T-cell (primary cell): ENCODE measurements at regions not wholly inside any gene's neighbourhood (a gene's known extent, or its start where the extent isn't known, plus 50 kb on each side); places are given as distances from the start of the nearest gene placed in this dataset.

Experiments used
- ATAC-seq, 4 experiments: fragments of 200-7000 bp in 3 of 4; fragments of 150-1000 bp in 1 of 4; cut with Tn5 transposase; replicated peaks in 1 of 4; 1 replicate in 3 of 4; 2 replicates in 1 of 4; pipeline ENCODE4 v1.10.0; 2021; ENCODE audit warnings: moderate library complexity in 3 of 4, mild to moderate bottlenecking in 2 of 4, moderate number of reproducible peaks in 1 of 4
- CTCF ChIA-PET, 2 donors: fragments of 300-600 bp; sonication (Branson Sonifier 250); formaldehyde crosslinking; loops; one replicate each; lab custom pipeline; 2022; ENCODE audit warnings: antibody characterized with exemption in 2 of 2; lab: Charles Lee
- POLR2A ChIA-PET, 2 donors: fragments of 300-600 bp; sonication (Branson Sonifier 250); formaldehyde crosslinking; loops; one replicate each; lab custom pipeline; 2022; ENCODE audit warnings: antibody characterized with exemption in 2 of 2; lab: Charles Lee
- DNase-seq, 35 experiments: peaks; one replicate each; pipeline versions ENCODE4 v3.0.0 to v3.0.0-alpha.2; 2013 to 2023
- H3K27ac ChIP-seq: one replicate; pipeline ENCODE4 v1.5.1; 2013; ENCODE audit warnings: low read length
- H3K27me3 ChIP-seq, 2 experiments: replicated peaks in 1 of 2; 1 replicate in 1 of 2; 2 replicates in 1 of 2; pipeline versions ENCODE4 v1.6.1 to v1.7.0; 2013; ENCODE audit warnings: low read length in 1 of 2, mixed read lengths in 1 of 2; ENCODE audit not compliant: control insufficient read depth in 2 of 2, insufficient read depth in 2 of 2; ENCODE audit errors: extremely low read depth in 1 of 2
- H3K36me3 ChIP-seq, 2 donors: 1 replicate in 1 of 2; 2 replicates in 1 of 2; pipeline versions ENCODE4 v1.6.1 to v1.7.0; 2013; ENCODE audit warnings: low read length in 1 of 2; ENCODE audit not compliant: control insufficient read depth in 2 of 2, insufficient read depth in 1 of 2; ENCODE audit errors: extremely low read depth in 1 of 2
- H3K4me1 ChIP-seq, 2 experiments: 1 replicate in 1 of 2; 2 replicates in 1 of 2; pipeline versions ENCODE4 v1.6.1 to v1.7.0; 2013; ENCODE audit warnings: low read length in 2 of 2, mixed read lengths in 1 of 2; ENCODE audit not compliant: insufficient read depth in 2 of 2, control insufficient read depth in 1 of 2; ENCODE audit errors: extremely low read depth in 1 of 2
- H3K4me3 ChIP-seq, 2 donors: 1 replicate in 1 of 2; 2 replicates in 1 of 2; pipeline versions ENCODE4 v1.5.1 to v1.7.0; 2013; ENCODE audit warnings: mild to moderate bottlenecking in 2 of 2, low read length in 1 of 2, moderate library complexity in 1 of 2; ENCODE audit not compliant: control insufficient read depth in 1 of 2; ENCODE audit errors: extremely low read depth in 1 of 2
- H3K9me3 ChIP-seq: 2 replicates; pipeline ENCODE4 v1.7.0; 2013
- H3K27ac Mint-ChIP-seq, 2 donors: one replicate each; pipeline ENCODE4 v1.8.0; 2020 to 2021; ENCODE audit warnings: mild to moderate bottlenecking in 2 of 2, mixed read lengths in 2 of 2
- H3K27me3 Mint-ChIP-seq, 2 donors: one replicate each; pipeline ENCODE4 v1.8.0; 2021 to 2022; ENCODE audit warnings: mixed read lengths in 2 of 2
- H3K36me3 Mint-ChIP-seq: one replicate; pipeline ENCODE4 v1.8.0; 2021; ENCODE audit warnings: mixed read lengths
- H3K4me1 Mint-ChIP-seq, 3 donors: one replicate each; pipeline ENCODE4 v1.8.0; 2020 to 2022; ENCODE audit warnings: mixed read lengths in 3 of 3, mild to moderate bottlenecking in 1 of 3
- H3K4me3 Mint-ChIP-seq, 3 donors: one replicate each; pipeline ENCODE4 v1.8.0; 2020 to 2022; ENCODE audit warnings: mild to moderate bottlenecking in 3 of 3, mixed read lengths in 3 of 3, moderate library complexity in 3 of 3
- H3K9me3 Mint-ChIP-seq, 3 donors: one replicate each; pipeline ENCODE4 v1.8.0; 2020 to 2022; ENCODE audit warnings: mixed read lengths in 3 of 3
- whole genome bisulfite sequencing: methylation state at CpG from one replicate; pipeline ENCODE4 v1.1.5; 2013; ENCODE audit warnings: missing lambda C conversion rate; ENCODE audit not compliant: insufficient coverage; 5-methylcytosine and 5-hydroxymethylcytosine counted together

GRCh38 chr4:115437739-115438138 lies 324.3 kb upstream of the NDST4 start:
- 60% methylated on average over 1 of the region's 3 CpGs for WGBS
- Histone ChIP-seq H3K9me3 (no peaks in the 10 kb centered on the region), H3K27ac (no peak overlapping the region), H3K27me3 (no peaks in the 10 kb centered on the region), H3K4me3 (no peak overlapping the region), H3K4me1 (no peaks in the 10 kb centered on the region), H3K36me3 (no peaks in the 10 kb centered on the region)
- Mint-ChIP-seq H3K4me3 (no peak overlapping the region), H3K4me1 (no peaks in the 10 kb centered on the region), H3K9me3 (peaks cover 0 to 13% (median 0%) of the 10 kb centered on the region in 3 donors), H3K36me3 (no peaks in the 10 kb centered on the region), H3K27me3 (no peaks in the 10 kb centered on the region), H3K27ac (no peak overlapping the region)
- POLR2A ChIA-PET: no interaction called here
- CTCF ChIA-PET: no interaction called here
- DNase-seq (no peak), ATAC-seq (no peak)

DNA sequence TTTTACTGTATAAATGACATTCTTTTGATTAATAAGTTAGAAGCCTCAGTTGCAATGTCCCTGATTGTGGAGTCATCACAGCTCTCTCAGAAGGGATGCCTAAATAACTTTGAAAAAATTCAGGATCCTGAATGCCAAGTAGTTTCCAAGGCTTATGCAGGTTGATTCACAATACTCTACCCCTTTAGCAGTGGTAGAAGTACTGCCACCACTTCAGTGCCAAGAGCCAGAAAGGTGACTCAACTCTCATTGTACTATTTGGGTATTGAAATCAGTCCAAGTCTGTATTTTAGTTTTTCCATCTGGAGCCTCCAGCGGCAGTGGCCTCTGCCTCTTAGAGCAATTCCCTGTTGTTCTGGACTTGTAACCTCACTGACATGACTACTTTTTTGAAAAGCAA lies 320.1 kb upstream of the NDST4 start:
- peaks cover 0 to 15% (median 0%) of the 10 kb centered on the region in 3 donors for H3K9me3 Mint-ChIP-seq
- H3K27me3 ChIP-seq: no peaks in the 10 kb centered on the region
- ChIA-PET CTCF (no interaction called here), POLR2A (no interaction called here)
- H3K27ac Mint-ChIP-seq: no peak overlapping the region
- H3K4me3 ChIP-seq: no peak overlapping the region
- no peak overlapping the region for H3K27ac ChIP-seq
- DNase-seq (no peak), ATAC-seq (no peak)
- no peaks in the 10 kb centered on the region for H3K9me3 ChIP-seq
- WGBS: no CpG with 5 or more reads among the region's 1 CpG
- no peak overlapping the region for H3K4me3 Mint-ChIP-seq
- no peaks in the 10 kb centered on the region for H3K36me3 Mint-ChIP-seq
- no peaks in the 10 kb centered on the region for H3K4me1 Mint-ChIP-seq
- H3K27me3 Mint-ChIP-seq: no peaks in the 10 kb centered on the region
- H3K4me1 ChIP-seq: no peaks in the 10 kb centered on the region
- no peaks in the 10 kb centered on the region for H3K36me3 ChIP-seq

- Histone ChIP-seq H3K4me3 (no peak overlapping the region), H3K4me1 (no peaks in the 10 kb centered on the region), H3K27ac (no peak overlapping the region), H3K36me3 (no peaks in the 10 kb centered on the region), H3K9me3 (no peaks in the 10 kb centered on the region), H3K27me3 (no peaks in the 10 kb centered on the region)
- no peaks in the 10 kb centered on the region for H3K27me3 Mint-ChIP-seq
- no peak overlapping the region for H3K27ac Mint-ChIP-seq
- peaks cover 0 to 7% (median 0%) of the 10 kb centered on the region in 3 donors for H3K9me3 Mint-ChIP-seq
- WGBS: no CpG with 5 or more reads among the region's 3 CpGs
- ChIA-PET CTCF (no interaction called here), POLR2A (no interaction called here)
- ATAC-seq (no peak), DNase-seq (no peak)
- H3K4me3 Mint-ChIP-seq: no peak overlapping the region
- no peaks in the 10 kb centered on the region for H3K36me3 Mint-ChIP-seq
- H3K4me1 Mint-ChIP-seq: no peaks in the 10 kb centered on the region
Measured at GRCh38 chr4:115430024-115430423, 316.6 kb upstream of the NDST4 start.

DNA sequence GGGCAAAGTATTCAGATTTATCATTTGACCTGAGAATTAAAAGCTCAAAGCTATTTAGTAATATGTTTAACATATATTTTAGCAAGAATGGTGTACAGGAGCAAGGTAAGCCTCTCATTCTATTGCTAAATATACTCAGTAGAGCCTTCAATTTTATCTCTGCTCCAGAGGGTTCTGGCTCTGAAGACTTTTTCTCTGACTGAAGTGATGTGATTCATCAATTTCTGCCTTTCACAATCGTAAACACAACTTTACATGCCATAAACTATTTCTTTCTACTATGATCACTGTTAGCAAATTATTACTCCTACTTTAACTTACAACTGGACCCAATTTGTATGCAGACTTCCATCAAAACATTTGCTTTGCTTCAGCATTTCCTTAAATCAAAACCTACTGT lies 315.0 kb upstream of the NDST4 start:
- Mint-ChIP-seq H3K9me3 (peaks cover 0 to 7% (median 0%) of the 10 kb centered on the region in 3 donors), H3K4me1 (no peaks in the 10 kb centered on the region), H3K36me3 (no peaks in the 10 kb centered on the region), H3K27ac (no peak overlapping the region), H3K27me3 (no peaks in the 10 kb centered on the region), H3K4me3 (no peak overlapping the region)
- Histone ChIP-seq H3K4me3 (no peak overlapping the region), H3K27me3 (no peaks in the 10 kb centered on the region), H3K9me3 (no peaks in the 10 kb centered on the region), H3K27ac (no peak overlapping the region), H3K4me1 (no peaks in the 10 kb centered on the region), H3K36me3 (no peaks in the 10 kb centered on the region)
- WGBS: no CpG with 5 or more reads among the region's 1 CpG
- DNase-seq: no peak
- no peak for ATAC-seq
- POLR2A ChIA-PET: interaction anchor here (0.6 to 0.7 kb wide), 2 partner anchors 11 to 13 kb away, joined by 3 read pairs; no protein-coding TSS in a partner anchor
- CTCF ChIA-PET: no interaction called here

GRCh38 chr4:115424852-115425251 lies 311.4 kb upstream of the NDST4 start:
- Histone ChIP-seq H3K27ac (no peak overlapping the region), H3K4me3 (no peak overlapping the region), H3K9me3 (no peaks in the 10 kb centered on the region), H3K36me3 (no peaks in the 10 kb centered on the region), H3K27me3 (no peaks in the 10 kb centered on the region), H3K4me1 (no peaks in the 10 kb centered on the region)
- CTCF ChIA-PET: no interaction called here
- H3K27ac Mint-ChIP-seq: no peak overlapping the region
- no CpG with 5 or more reads among the region's 1 CpG for WGBS
- no peaks in the 10 kb centered on the region for H3K36me3 Mint-ChIP-seq
- H3K4me1 Mint-ChIP-seq: no peaks in the 10 kb centered on the region
- H3K27me3 Mint-ChIP-seq: no peaks in the 10 kb centered on the region
- POLR2A ChIA-PET: interaction anchor here in 1 of 2 donors (0.7 kb wide), 1 partner anchor 190 kb away, joined by 3 read pairs; no protein-coding TSS in a partner anchor
- H3K9me3 Mint-ChIP-seq: peaks cover 7 to 9% (median 7%) of the 10 kb centered on the region in 3 donors
- H3K4me3 Mint-ChIP-seq: no peak overlapping the region
- ATAC-seq (no peak), DNase-seq (no peak)

GRCh38 chr4:115418635-115419396 lies 305.4 kb upstream of the NDST4 start:
- POLR2A ChIA-PET: no interaction called here
- Histone ChIP-seq H3K27ac (no peak overlapping the region), H3K4me1 (no peaks in the 10 kb centered on the region), H3K27me3 (no peaks in the 10 kb centered on the region), H3K9me3 (no peaks in the 10 kb centered on the region), H3K4me3 (no peak overlapping the region), H3K36me3 (no peaks in the 10 kb centered on the region)
- Mint-ChIP-seq H3K36me3 (no peaks in the 10 kb centered on the region), H3K27me3 (no peaks in the 10 kb centered on the region), H3K27ac (no peak overlapping the region), H3K4me3 (no peak overlapping the region), H3K9me3 (peaks cover 7 to 9% (median 7%) of the 10 kb centered on the region in 3 donors), H3K4me1 (no peaks in the 10 kb centered on the region)
- no peak for DNase-seq
- no peak for ATAC-seq
- no CpG with 5 or more reads among the region's 8 CpGs for WGBS
- CTCF ChIA-PET: no interaction called here
